RWPE1 (cell line): ENCODE measurements at regions not wholly inside any gene's neighbourhood (a gene's known extent, or its start where the extent isn't known, plus 50 kb on each side); places are given as distances from the start of the nearest gene placed in this dataset.

Source experiments
- CTCF ChIA-PET: fragments of 350-600 bp; sonication (Branson Sonifier 250); formaldehyde crosslinking; extraction: SDS; loops from one replicate; lab custom pipeline; 2021; lab: Yijun Ruan, JAX
- POLR2A ChIA-PET: fragments of 400-600 bp; formaldehyde crosslinking; extraction: SDS; loops from one replicate; lab custom pipeline; 2020; ENCODE audit warnings: antibody characterized with exemption; ENCODE audit not compliant: low non-redundant PET; lab: Yijun Ruan, JAX
- DNase-seq: peaks from one replicate; pipeline ENCODE4 v3.0.0; 2012; ENCODE audit warnings: low spot score
- H3K27ac ChIP-seq: fragments of 450-650 bp; 2 replicates; pipeline ENCODE4 v1.5.1; 2017
- TF ChIP-seq, protein P1 (sequence below): fragments of 450-650 bp; conservative IDR thresholded peaks from 2 replicates; pipeline ENCODE4 v1.5.1; 2017; ENCODE audit warnings: low read depth, mild to moderate bottlenecking

- POLR2A ChIA-PET: no interaction called here
Observed at GRCh38 chr1:213399695-213400094, 348.7 kb downstream of the RPS6KC1 start.

DNA sequence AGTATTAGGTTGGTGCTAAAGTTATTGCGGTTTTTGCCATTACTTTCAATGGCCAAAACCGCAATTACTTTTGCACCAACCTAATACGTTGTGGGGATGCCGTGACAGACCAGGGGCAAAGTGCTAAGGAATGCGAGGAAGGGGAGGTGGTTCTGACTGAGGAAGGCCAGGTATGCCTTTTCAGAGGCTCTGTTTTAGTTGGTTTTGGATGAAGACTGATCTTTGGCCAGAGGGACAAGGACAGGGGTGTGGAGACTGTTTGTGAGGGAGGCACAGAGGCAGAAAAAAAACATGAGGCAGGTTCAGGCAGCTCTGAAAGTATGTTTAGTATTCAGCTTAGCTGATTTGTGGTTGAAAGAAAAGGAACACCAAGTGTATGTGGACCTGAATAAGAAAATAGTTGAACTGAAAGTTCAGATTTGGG lies 358.2 kb downstream of the RPS6KC1 start:
- no peak for DNase-seq
- no peak overlapping the region for H3K27ac ChIP-seq
- ChIA-PET CTCF (no interaction called here), POLR2A (no interaction called here)
- TF ChIP-seq, protein P1, sequence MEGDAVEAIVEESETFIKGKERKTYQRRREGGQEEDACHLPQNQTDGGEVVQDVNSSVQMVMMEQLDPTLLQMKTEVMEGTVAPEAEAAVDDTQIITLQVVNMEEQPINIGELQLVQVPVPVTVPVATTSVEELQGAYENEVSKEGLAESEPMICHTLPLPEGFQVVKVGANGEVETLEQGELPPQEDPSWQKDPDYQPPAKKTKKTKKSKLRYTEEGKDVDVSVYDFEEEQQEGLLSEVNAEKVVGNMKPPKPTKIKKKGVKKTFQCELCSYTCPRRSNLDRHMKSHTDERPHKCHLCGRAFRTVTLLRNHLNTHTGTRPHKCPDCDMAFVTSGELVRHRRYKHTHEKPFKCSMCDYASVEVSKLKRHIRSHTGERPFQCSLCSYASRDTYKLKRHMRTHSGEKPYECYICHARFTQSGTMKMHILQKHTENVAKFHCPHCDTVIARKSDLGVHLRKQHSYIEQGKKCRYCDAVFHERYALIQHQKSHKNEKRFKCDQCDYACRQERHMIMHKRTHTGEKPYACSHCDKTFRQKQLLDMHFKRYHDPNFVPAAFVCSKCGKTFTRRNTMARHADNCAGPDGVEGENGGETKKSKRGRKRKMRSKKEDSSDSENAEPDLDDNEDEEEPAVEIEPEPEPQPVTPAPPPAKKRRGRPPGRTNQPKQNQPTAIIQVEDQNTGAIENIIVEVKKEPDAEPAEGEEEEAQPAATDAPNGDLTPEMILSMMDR: no peak

More at GRCh38 chr1:213399695-213400094, 348.7 kb downstream of the RPS6KC1 start:
- no peak overlapping the region for H3K27ac ChIP-seq
- DNase-seq: no peak
- TF ChIP-seq, protein P1: no peak
- CTCF ChIA-PET: no interaction called here

DNA sequence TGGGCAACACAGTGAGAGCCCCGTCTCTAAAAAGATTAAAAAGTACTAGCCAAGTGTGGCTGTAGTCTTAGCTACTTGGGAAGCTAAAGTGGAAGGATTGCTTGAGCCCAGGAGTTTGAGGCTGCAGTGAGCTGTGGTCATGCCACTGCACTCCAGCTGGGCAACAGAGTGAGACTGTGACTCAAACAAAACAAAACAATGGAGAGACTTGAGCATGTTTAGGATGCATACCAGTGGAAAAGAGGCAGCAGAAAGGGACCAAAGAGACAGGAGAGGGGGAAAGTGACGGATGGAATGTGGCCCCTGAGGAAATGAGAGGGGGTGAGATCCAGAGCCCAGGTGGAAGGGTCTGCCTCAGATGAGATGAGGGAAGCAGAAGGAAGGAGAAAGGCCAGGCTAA lies 358.9 kb downstream of the RPS6KC1 start:
- TF ChIP-seq, protein P1: no peak
- ChIA-PET POLR2A (no interaction called here), CTCF (no interaction called here)
- no peak for DNase-seq
- H3K27ac ChIP-seq: no peak overlapping the region

DNA sequence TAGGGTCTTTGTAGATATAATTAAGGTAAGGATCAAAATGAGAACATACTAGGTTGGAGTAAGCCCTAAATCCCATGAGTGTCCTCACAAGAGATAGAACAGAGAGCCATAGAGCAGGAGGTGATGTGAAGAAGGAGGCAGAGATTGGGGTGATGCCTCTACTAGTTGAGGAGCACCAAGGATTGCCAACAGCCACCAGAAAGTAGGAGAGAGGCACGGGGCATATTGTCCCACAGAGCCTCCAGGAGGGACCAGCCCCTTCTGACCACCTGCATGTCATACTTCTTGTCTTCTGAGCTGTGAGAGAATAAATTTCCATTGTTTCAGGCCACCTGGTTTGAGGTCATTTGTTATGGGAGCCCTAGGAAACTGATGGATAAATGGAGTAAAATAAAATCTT lies 363.3 kb downstream of the RPS6KC1 start:
- POLR2A ChIA-PET: no interaction called here
- CTCF ChIA-PET: interaction anchor here (0.6 kb wide), 1 partner anchor 27 kb away, joined by 4 read pairs; no protein-coding TSS in a partner anchor
- TF ChIP-seq, protein P1: no peak
- H3K27ac ChIP-seq: no peak overlapping the region
- DNase-seq: no peak

DNA sequence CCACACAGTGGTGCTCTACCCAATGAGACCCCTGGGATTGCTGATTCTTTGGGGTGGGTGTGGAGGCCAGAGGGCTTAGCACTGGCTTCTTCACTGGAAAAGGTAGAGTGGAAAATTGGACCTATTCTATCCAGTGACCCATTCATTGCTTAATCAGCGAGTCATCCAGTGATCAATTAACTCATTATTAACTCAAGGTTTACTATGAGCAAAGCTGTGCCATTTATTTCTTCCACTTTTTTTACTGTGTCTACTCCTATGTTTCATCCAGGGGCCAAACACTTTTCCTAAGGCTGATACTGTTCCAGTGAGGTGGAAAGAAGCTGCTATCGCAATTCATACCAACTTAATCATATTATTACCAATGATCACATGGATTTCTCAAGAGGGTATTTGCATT lies 363.9 kb downstream of the RPS6KC1 start:
- TF ChIP-seq, protein P1: no peak
- POLR2A ChIA-PET: no interaction called here
- H3K27ac ChIP-seq: no peak overlapping the region
- DNase-seq: no peak
- CTCF ChIA-PET: interaction anchor here (0.6 kb wide), 1 partner anchor 28 kb away, joined by 4 read pairs; no protein-coding TSS in a partner anchor

GRCh38 chr1:213415691-213416380 lies 364.8 kb downstream of the RPS6KC1 start:
- CTCF ChIA-PET: no interaction called here
- POLR2A ChIA-PET: no interaction called here

More at GRCh38 chr1:213415691-213416380, 364.8 kb downstream of the RPS6KC1 start:
- no peak for DNase-seq
- H3K27ac ChIP-seq: no peak overlapping the region
- TF ChIP-seq, protein P1: no peak
